ENCODE measurements at regions not wholly inside any gene's neighbourhood (a gene's known extent, or its start where the extent isn't known, plus 50 kb on each side); places are given as distances from the start of the nearest gene placed in this dataset.

- H3K79me2 ChIP-seq (ENCODE audit: insufficient read depth, low read length), result no peaks in the 10 kb centered on the region
- no peak overlapping the region for H3K4me3 ChIP-seq (ENCODE audit: insufficient read depth, low read length, poor library complexity, severe bottlenecking)
- no peaks in the 10 kb centered on the region for H3K9me2 ChIP-seq (replicated peaks; ENCODE audit: insufficient read depth, low read length)
- H2AFZ ChIP-seq (ENCODE audit: low read depth, low read length, severe bottlenecking), result no peak overlapping the region
- H4K20me1 ChIP-seq (ENCODE audit: low read depth, low read length), result no peaks in the 10 kb centered on the region
- no peak overlapping the region for H3K4me2 ChIP-seq (ENCODE audit: low read depth, low read length, poor library complexity, severe bottlenecking)
- no peaks in the 10 kb centered on the region for H3F3A ChIP-seq (ENCODE audit: insufficient read depth)
- TF ChIP-seq CTCF (IDR thresholded peaks at IDR 0.05; ENCODE audit: insufficient read depth, low read length, poor library complexity, severe bottlenecking) (no peak), EZH2phosphoT487 (conservative IDR thresholded peaks at IDR 0.05; ENCODE audit: low read length) (no peak)
- H3K27me3 ChIP-seq (ENCODE audit: low read length), result no peaks in the 10 kb centered on the region
- no peaks in the 10 kb centered on the region for H3K36me3 ChIP-seq (ENCODE audit: low read length)
- no peaks in the 10 kb centered on the region for H3K9me3 ChIP-seq (ENCODE audit: insufficient read depth, low read length)
- no peak overlapping the region for H3K9ac ChIP-seq (ENCODE audit: low read length)
- no peak overlapping the region for H3K27ac ChIP-seq (ENCODE audit: low read depth, low read length)
Measured at GRCh38 chr11:57123590-57123989, 58.2 kb upstream of the LRRC55 start.

GRCh38 chr11:57124505-57124904 is 57.2 kb upstream of the LRRC55 start:
- no peak overlapping the region for H2AFZ ChIP-seq (ENCODE audit: low read depth, low read length, severe bottlenecking)
- no peak overlapping the region for H3K27ac ChIP-seq (ENCODE audit: low read depth, low read length)
- no peaks in the 10 kb centered on the region for H3F3A ChIP-seq (ENCODE audit: insufficient read depth)
- no peak overlapping the region for H3K9ac ChIP-seq (ENCODE audit: low read length)
- H3K79me2 ChIP-seq (ENCODE audit: insufficient read depth, low read length), result no peaks in the 10 kb centered on the region
- no peaks in the 10 kb centered on the region for H3K9me2 ChIP-seq (replicated peaks; ENCODE audit: insufficient read depth, low read length)
- H3K4me3 ChIP-seq (ENCODE audit: insufficient read depth, low read length, poor library complexity, severe bottlenecking), result no peak overlapping the region
- no peak overlapping the region for H3K4me2 ChIP-seq (ENCODE audit: low read depth, low read length, poor library complexity, severe bottlenecking)
- H3K27me3 ChIP-seq (ENCODE audit: low read length), result no peaks in the 10 kb centered on the region
- H4K20me1 ChIP-seq (ENCODE audit: low read depth, low read length), result no peaks in the 10 kb centered on the region
- no peaks in the 10 kb centered on the region for H3K36me3 ChIP-seq (ENCODE audit: low read length)
- no peak for TF ChIP-seq CTCF (IDR thresholded peaks at IDR 0.05; ENCODE audit: insufficient read depth, low read length, poor library complexity, severe bottlenecking)
- TF ChIP-seq EZH2phosphoT487 (conservative IDR thresholded peaks at IDR 0.05; ENCODE audit: low read length), result no peak
- H3K9me3 ChIP-seq (ENCODE audit: insufficient read depth, low read length), result no peaks in the 10 kb centered on the region

GRCh38 chr11:57124917-57125316 is 56.8 kb upstream of the LRRC55 start:
- H3K9me2 ChIP-seq (replicated peaks; ENCODE audit: insufficient read depth, low read length), result no peaks in the 10 kb centered on the region
- no peak overlapping the region for H3K27ac ChIP-seq (ENCODE audit: low read depth, low read length)
- TF ChIP-seq CTCF (IDR thresholded peaks at IDR 0.05; ENCODE audit: insufficient read depth, low read length, poor library complexity, severe bottlenecking), result no peak
- TF ChIP-seq EZH2phosphoT487 (conservative IDR thresholded peaks at IDR 0.05; ENCODE audit: low read length), result no peak
- H3K27me3 ChIP-seq (ENCODE audit: low read length), result no peaks in the 10 kb centered on the region
- H3F3A ChIP-seq (ENCODE audit: insufficient read depth), result no peaks in the 10 kb centered on the region
- H4K20me1 ChIP-seq (ENCODE audit: low read depth, low read length), result no peaks in the 10 kb centered on the region
- H3K4me3 ChIP-seq (ENCODE audit: insufficient read depth, low read length, poor library complexity, severe bottlenecking), result no peak overlapping the region
- no peak overlapping the region for H2AFZ ChIP-seq (ENCODE audit: low read depth, low read length, severe bottlenecking)
- H3K79me2 ChIP-seq (ENCODE audit: insufficient read depth, low read length), result no peaks in the 10 kb centered on the region
- H3K9me3 ChIP-seq (ENCODE audit: insufficient read depth, low read length), result no peaks in the 10 kb centered on the region
- no peak overlapping the region for H3K9ac ChIP-seq (ENCODE audit: low read length)
- no peaks in the 10 kb centered on the region for H3K36me3 ChIP-seq (ENCODE audit: low read length)
- no peak overlapping the region for H3K4me2 ChIP-seq (ENCODE audit: low read depth, low read length, poor library complexity, severe bottlenecking)

Data from SU-DHL-6 (cell line).